OCI-LY7 (cell line): ENCODE measurements at regions not wholly inside any gene's neighbourhood (a gene's known extent, or its start where the extent isn't known, plus 50 kb on each side); places are given as distances from the start of the nearest gene placed in this dataset.

Source experiments
- BruUV-seq: library from RNA; stranded (reverse); fragments of 400-500 nt; replicated peaks from 2 replicates; lab custom pipeline; 2021; lab: Mats Ljungman, UMichigan
- CTCF ChIA-PET: fragments of 300-600 bp; sonication (Branson Sonifier 250); formaldehyde crosslinking; loops from one replicate; lab custom pipeline; 2022; ENCODE audit warnings: antibody characterized with exemption; ENCODE audit not compliant: unreplicated experiment; lab: Charles Lee
- POLR2A ChIA-PET: fragments of 300-600 bp; sonication (Branson Sonifier 250); formaldehyde crosslinking; loops from one replicate; lab custom pipeline; 2022; ENCODE audit warnings: antibody characterized with exemption; lab: Charles Lee
- DNase-seq: peaks from one replicate; pipeline ENCODE4 v3.0.0-alpha.2; 2015; ENCODE audit warnings: low spot score
- H2AFZ ChIP-seq: fragments of 200-600 bp; sonication (generic), shearing (Covaris generic); 2 replicates; pipeline ENCODE4 v1.6.1; 2014; ENCODE audit warnings: mild to moderate bottlenecking, antibody characterized with exemption, low read length, moderate library complexity
- H3K27ac ChIP-seq: fragments of 200-600 bp; sonication (generic); 2 replicates; pipeline ENCODE4 v1.5.1; 2014; ENCODE audit warnings: mixed run types, low read depth, mild to moderate bottlenecking, moderate library complexity, low read length, inconsistent platforms; ENCODE audit not compliant: poor library complexity, severe bottlenecking
- H3K36me3 ChIP-seq: fragments of 200-600 bp; sonication (generic); 2 replicates; pipeline ENCODE4 v1.6.1; 2014; ENCODE audit warnings: mild to moderate bottlenecking, antibody characterized with exemption, low read length, moderate library complexity, mixed read lengths; ENCODE audit not compliant: insufficient read depth
- H3K4me1 ChIP-seq: fragments of 200-600 bp; sonication (generic); 2 replicates; pipeline ENCODE4 v1.5.1; 2014; ENCODE audit warnings: mild to moderate bottlenecking, low read length; ENCODE audit not compliant: insufficient read depth, poor library complexity, severe bottlenecking
- H3K4me2 ChIP-seq: fragments of 200-600 bp; sonication (generic); 2 replicates; pipeline ENCODE4 v1.6.1; 2014; ENCODE audit warnings: mild to moderate bottlenecking, low read length
- H3K4me3 ChIP-seq: fragments of 200-600 bp; sonication (generic); 2 replicates; pipeline ENCODE4 v1.5.1; 2014; ENCODE audit warnings: mild to moderate bottlenecking, low read depth, low read length; ENCODE audit not compliant: poor library complexity, severe bottlenecking
- H3K79me2 ChIP-seq: fragments of 200-600 bp; sonication (generic); 2 replicates; pipeline ENCODE4 v1.6.1; 2016; ENCODE audit warnings: low read depth, mild to moderate bottlenecking, low read length, moderate library complexity, mixed read lengths; ENCODE audit not compliant: insufficient read depth
- H3K9me2 ChIP-seq: fragments of 200-600 bp; sonication (generic); 2 replicates; pipeline ENCODE4 v1.6.1; 2016; ENCODE audit warnings: mild to moderate bottlenecking, low read length, mixed read lengths; ENCODE audit not compliant: insufficient read depth
- H3K9me3 ChIP-seq: fragments of 200-600 bp; sonication (generic); 2 replicates; pipeline ENCODE4 v1.6.1; 2014; ENCODE audit warnings: mild to moderate bottlenecking, mixed run types, low read length, mixed read lengths
- H4K20me1 ChIP-seq: fragments of 200-600 bp; sonication (generic); 2 replicates; pipeline ENCODE4 v1.6.1; 2014; ENCODE audit warnings: mild to moderate bottlenecking, antibody characterized with exemption, low read length, moderate library complexity, mixed read lengths; ENCODE audit not compliant: insufficient read depth
- EZH2phosphoT487 ChIP-seq: fragments of 200-600 bp; sonication (generic); IDR thresholded peaks from 2 replicates; pipeline ENCODE4 v1.6.1; 2018; ENCODE audit warnings: low read depth, borderline replicate concordance, mild to moderate bottlenecking, mixed run types, antibody characterized with exemption, low read length, moderate library complexity, mixed read lengths
- intact Hi-C: fragments of 100-400 bp; cut with micrococcal nuclease; formaldehyde crosslinking; loops from one replicate; pipeline ENCODE4 v1.10.0; 2022; ENCODE audit not compliant: unreplicated experiment
- TF ChIP-seq, protein P1 (sequence below): fragments of 200-600 bp; sonication (generic); conservative IDR thresholded peaks from 2 replicates; pipeline ENCODE4 v1.5.1; 2014; ENCODE audit warnings: mild to moderate bottlenecking, antibody characterized with exemption, low read length, moderate library complexity, mixed read lengths

DNA sequence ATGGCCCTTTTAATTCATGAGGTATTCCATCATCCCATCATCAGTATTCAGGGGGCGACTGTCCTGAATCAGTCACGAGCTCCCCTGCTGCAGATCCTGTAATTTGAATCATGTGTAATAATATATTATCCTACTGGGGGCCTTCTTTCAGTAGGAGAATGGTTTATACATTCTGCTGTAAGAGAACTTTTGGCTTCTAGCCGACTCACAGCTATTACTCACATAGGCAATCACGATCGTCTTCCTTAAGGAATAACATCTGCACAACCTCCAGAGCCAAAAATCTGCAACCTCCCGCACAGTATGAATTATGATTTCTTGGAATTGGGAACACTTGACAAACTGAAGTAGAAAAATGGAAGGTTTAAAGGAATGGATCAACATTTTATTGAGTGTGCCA, 343.0 kb downstream of the USP25 start:
- no peaks in the 10 kb centered on the region for H3K36me3 ChIP-seq
- TF ChIP-seq EZH2phosphoT487 = no peak
- no peak overlapping the region for H2AFZ ChIP-seq
- intact Hi-C loops = no loop called here
- H3K79me2 ChIP-seq = no peaks in the 10 kb centered on the region
- CTCF ChIA-PET = no interaction called here
- BruUV-seq = no TSS peak
- no peaks in the 10 kb centered on the region for H3K4me1 ChIP-seq
- H3K4me3 ChIP-seq = no peak overlapping the region
- no peak for DNase-seq
- no peaks in the 10 kb centered on the region for H3K9me2 ChIP-seq
- H3K4me2 ChIP-seq = no peak overlapping the region
- H4K20me1 ChIP-seq = no peaks in the 10 kb centered on the region
- no peak overlapping the region for H3K27ac ChIP-seq
- H3K9me3 ChIP-seq = no peaks in the 10 kb centered on the region
- POLR2A ChIA-PET = interaction anchor here (0.6 to 0.7 kb wide), 2 partner anchors 13 to 55 kb away, joined by 3 read pairs; no protein-coding TSS in a partner anchor

GRCh38 chr21:16073586-16073985, 343.8 kb downstream of the USP25 start:
- Histone ChIP-seq H2AFZ (no peak overlapping the region), H3K36me3 (no peaks in the 10 kb centered on the region), H3K4me2 (no peak overlapping the region), H3K79me2 (no peaks in the 10 kb centered on the region), H3K9me3 (no peaks in the 10 kb centered on the region), H3K4me1 (no peaks in the 10 kb centered on the region), H4K20me1 (no peaks in the 10 kb centered on the region), H3K4me3 (no peak overlapping the region), H3K27ac (no peak overlapping the region), H3K9me2 (no peaks in the 10 kb centered on the region)
- ChIA-PET POLR2A (interaction anchor here (0.8 kb wide), 1 partner anchor 48 kb away, joined by 3 read pairs; no protein-coding TSS in a partner anchor), CTCF (no interaction called here)
- BruUV-seq = no TSS peak
- DNase-seq = no peak
- intact Hi-C loops = no loop called here
- TF ChIP-seq, protein P1, sequence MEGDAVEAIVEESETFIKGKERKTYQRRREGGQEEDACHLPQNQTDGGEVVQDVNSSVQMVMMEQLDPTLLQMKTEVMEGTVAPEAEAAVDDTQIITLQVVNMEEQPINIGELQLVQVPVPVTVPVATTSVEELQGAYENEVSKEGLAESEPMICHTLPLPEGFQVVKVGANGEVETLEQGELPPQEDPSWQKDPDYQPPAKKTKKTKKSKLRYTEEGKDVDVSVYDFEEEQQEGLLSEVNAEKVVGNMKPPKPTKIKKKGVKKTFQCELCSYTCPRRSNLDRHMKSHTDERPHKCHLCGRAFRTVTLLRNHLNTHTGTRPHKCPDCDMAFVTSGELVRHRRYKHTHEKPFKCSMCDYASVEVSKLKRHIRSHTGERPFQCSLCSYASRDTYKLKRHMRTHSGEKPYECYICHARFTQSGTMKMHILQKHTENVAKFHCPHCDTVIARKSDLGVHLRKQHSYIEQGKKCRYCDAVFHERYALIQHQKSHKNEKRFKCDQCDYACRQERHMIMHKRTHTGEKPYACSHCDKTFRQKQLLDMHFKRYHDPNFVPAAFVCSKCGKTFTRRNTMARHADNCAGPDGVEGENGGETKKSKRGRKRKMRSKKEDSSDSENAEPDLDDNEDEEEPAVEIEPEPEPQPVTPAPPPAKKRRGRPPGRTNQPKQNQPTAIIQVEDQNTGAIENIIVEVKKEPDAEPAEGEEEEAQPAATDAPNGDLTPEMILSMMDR = no peak
- TF ChIP-seq EZH2phosphoT487 = no peak

GRCh38 chr21:16074950-16075489, 345.2 kb downstream of the USP25 start:
- Histone ChIP-seq H3K4me2 (no peak overlapping the region), H3K9me2 (no peaks in the 10 kb centered on the region), H4K20me1 (no peaks in the 10 kb centered on the region), H3K79me2 (no peaks in the 10 kb centered on the region), H2AFZ (no peak overlapping the region), H3K36me3 (no peaks in the 10 kb centered on the region), H3K4me3 (no peak overlapping the region), H3K27ac (no peak overlapping the region), H3K4me1 (no peaks in the 10 kb centered on the region), H3K9me3 (no peaks in the 10 kb centered on the region)
- CTCF ChIA-PET = no interaction called here
- DNase-seq = no peak
- intact Hi-C loops = no loop called here
- POLR2A ChIA-PET = no interaction called here
- no TSS peak for BruUV-seq
- TF ChIP-seq, protein P1 = no peak
- no peak for TF ChIP-seq EZH2phosphoT487
